Retinal pigment epithelial cell (primary cell): ENCODE measurements at regions not wholly inside any gene's neighbourhood (a gene's known extent, or its start where the extent isn't known, plus 50 kb on each side); places are given as distances from the start of the nearest gene placed in this dataset.
A peak's percentile ranks its signal among the peaks of the same experiment; 100 is the strongest.

Experiments
- DNase-seq: peaks from one replicate; pipeline ENCODE4 v3.0.0-alpha.2; 2010; ENCODE audit warnings: low read depth
- H3K4me3 ChIP-seq: 2 replicates; pipeline ENCODE4 v1.5.1; 2011; ENCODE audit warnings: mild to moderate bottlenecking, low read length, control low read depth, moderate library complexity
- TF ChIP-seq, protein P1 (sequence below): conservative IDR thresholded peaks from 2 replicates; pipeline ENCODE4 v1.5.1; 2011; ENCODE audit warnings: low read depth, low read length, control low read depth, inconsistent platforms

DNA sequence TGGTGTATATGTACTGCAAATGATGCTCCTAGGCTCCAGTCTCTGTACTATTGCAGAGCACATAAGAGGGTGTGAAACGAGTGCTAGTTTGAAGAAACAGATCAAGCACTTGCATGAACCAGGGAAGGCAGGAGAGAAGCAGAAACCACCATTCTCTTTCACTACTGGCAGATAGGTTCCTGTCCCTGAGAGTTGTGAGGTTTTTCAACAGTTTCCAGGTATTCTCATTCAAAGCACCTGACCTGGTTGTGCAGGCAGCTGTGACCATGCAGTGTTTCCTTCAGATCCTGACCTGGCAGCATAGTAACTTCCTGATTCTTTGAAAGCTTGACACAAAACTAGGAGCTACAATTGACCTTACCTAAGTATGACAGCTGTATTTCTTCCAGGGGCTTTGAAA, 164.9 kb downstream of the UFM1 start:
- H3K4me3 ChIP-seq: no peak overlapping the region
- TF ChIP-seq, protein P1, sequence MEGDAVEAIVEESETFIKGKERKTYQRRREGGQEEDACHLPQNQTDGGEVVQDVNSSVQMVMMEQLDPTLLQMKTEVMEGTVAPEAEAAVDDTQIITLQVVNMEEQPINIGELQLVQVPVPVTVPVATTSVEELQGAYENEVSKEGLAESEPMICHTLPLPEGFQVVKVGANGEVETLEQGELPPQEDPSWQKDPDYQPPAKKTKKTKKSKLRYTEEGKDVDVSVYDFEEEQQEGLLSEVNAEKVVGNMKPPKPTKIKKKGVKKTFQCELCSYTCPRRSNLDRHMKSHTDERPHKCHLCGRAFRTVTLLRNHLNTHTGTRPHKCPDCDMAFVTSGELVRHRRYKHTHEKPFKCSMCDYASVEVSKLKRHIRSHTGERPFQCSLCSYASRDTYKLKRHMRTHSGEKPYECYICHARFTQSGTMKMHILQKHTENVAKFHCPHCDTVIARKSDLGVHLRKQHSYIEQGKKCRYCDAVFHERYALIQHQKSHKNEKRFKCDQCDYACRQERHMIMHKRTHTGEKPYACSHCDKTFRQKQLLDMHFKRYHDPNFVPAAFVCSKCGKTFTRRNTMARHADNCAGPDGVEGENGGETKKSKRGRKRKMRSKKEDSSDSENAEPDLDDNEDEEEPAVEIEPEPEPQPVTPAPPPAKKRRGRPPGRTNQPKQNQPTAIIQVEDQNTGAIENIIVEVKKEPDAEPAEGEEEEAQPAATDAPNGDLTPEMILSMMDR: no peak
- no peak for DNase-seq

DNA sequence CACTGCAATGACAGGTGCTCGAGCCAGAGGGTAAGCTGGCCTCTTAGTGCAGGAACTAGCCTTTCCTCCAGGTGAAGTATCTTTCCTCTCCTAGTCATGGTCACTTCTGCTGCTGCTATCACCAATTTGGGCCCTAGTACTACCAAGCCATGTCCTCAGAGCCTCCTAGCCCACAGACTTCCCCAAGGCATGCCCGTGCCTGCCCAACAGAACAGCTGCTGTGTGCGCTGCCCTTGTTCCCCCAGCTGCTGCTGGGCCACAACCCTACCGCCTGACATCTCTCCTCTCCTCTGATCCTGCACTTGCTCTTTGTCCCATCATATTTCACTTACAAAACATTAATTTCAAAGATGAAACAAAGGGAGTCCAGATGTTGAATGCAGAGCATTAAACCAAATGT, 168.5 kb upstream of the FREM2 start:
- TF ChIP-seq, protein P1: no peak
- no peak overlapping the region for H3K4me3 ChIP-seq

DNA sequence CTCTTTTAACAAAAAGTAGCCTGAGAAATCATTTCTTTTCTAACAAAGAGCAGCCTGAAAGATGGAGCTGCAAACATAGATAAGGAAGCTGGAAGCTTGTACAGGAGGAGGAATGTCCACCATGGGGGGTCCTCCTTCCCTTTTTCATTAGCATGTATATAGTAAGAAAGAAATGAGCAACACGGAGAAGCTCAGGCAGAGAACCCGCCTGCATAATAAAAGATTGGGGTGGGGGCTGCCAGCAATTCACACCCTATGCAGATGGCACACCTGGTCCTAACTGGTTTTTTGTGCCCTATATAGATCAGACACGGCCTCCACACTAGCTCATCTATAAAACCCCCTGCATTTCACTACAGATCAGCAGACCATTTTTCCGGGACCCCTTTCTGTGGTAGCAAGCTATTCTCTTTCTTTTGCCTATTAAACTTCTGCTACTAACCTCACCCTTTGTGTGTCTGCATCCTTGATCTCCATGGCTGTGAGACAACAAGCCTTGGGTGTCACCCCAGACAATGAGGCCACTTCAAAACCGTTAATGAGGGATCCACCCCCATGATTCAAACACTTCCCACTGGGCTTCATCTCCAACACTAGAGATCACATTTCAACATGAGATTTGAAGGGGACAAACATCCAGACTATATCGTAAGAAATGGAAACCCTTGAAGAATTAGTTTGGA, 167.5 kb upstream of the FREM2 start:
- TF ChIP-seq, protein P1: no peak
- no peak overlapping the region for H3K4me3 ChIP-seq

More for the DNA sequence above, 168.5 kb upstream of the FREM2 start:
- DNase-seq: no peak

DNA sequence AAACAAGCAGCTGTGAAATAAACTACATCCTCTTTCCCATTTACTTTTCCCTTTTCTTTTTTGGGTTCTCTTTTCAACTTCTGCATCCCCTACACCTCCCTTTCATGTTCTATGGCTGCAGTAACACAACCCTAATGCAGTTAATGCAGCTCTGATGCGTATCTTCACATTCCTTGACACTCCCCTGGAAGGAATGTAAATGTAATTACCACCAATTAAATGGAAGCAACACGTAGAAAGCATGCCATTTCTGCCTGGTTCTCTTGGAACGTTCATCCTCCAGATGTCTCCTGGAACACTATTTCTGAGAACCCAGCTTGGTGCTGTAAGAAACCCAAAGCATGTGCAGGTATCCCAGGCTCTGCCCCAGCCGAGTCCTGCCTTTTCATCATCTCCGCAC, 166.8 kb upstream of the FREM2 start:
- H3K4me3 ChIP-seq: no peak overlapping the region
- DNase-seq: peak; percentile 9
- TF ChIP-seq, protein P1: no peak

More for the DNA sequence above, 167.5 kb upstream of the FREM2 start:
- DNase-seq: no peak

DNA sequence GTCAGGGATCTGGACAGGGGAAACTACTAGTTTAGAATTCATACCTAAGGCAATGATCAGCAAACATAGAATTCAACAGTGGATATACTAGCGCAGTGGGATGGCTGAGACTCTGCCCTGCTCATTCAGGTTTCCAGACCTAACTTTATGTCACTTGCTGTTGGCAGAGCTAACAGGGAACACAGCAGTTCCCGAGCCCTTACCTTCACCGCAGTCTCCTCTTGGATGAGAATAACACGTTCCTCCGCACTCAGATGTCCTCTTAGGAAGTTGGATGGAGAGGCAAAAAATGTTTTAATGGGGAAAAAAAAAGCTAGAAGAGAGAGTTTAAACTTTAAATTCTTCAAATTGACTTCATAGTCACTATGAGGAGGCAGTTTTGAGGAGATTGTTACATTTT, 159.7 kb upstream of the FREM2 start:
- no peak for DNase-seq
- TF ChIP-seq, protein P1: no peak
- no peak overlapping the region for H3K4me3 ChIP-seq

DNA sequence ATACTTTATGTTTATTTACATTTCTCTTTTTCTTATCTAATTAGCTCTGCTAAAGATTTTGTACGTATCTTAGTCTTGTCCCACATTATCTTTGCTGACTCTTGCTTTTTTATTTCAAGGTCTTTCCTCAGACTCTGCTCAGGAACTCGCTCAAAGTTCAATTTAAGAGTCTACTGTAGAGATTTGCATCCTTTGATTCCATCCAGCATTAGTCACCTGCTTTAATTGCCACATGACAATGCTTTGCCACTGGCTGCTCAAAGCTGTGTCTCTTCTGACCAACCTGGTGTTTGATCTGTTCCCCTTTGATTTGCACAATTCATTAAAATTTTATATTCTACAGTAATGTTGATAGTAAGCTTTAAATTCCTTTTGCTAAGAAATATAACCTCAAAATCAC, 157.9 kb upstream of the FREM2 start:
- TF ChIP-seq, protein P1: no peak
- DNase-seq: peak; percentile 10
- no peak overlapping the region for H3K4me3 ChIP-seq

DNA sequence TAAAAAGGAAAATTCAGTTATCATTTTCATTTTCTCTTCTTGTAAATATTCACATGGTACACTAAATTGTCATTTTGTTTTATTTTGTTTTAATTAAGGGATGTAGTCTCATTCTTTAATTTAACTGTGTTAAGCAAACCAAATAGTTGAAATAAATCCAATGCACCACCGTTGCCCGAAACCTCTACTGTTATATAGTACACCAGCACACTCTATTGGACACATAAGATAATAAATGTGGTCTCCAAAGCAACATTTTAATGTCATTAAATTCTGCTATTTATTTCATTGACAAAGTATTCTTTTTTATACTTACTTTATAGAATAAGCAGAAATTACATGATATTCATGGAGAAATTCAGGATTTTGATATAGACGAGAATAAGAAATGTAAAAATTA, 156.4 kb upstream of the FREM2 start:
- DNase-seq: peak; percentile 9
- TF ChIP-seq, protein P1: peak; percentile 38
- H3K4me3 ChIP-seq: no peak overlapping the region
